ENCODE measurements at regions not wholly inside any gene's neighbourhood (a gene's known extent, or its start where the extent isn't known, plus 50 kb on each side); places are given as distances from the start of the nearest gene placed in this dataset.

GRCh38 chr5:104213216-104213615 is 650.6 kb upstream of the NUDT12 start:
- no peak for DNase-seq

- DNase-seq: no peak
Observed at GRCh38 chr5:104199771-104200170, 637.2 kb upstream of the NUDT12 start.

GRCh38 chr5:104198156-104198555 is 635.6 kb upstream of the NUDT12 start:
- no peak for DNase-seq

GRCh38 chr5:104189909-104190308 is 627.3 kb upstream of the NUDT12 start:
- DNase-seq: no peak

- no peak for DNase-seq
Observed at GRCh38 chr5:104189031-104189430, 626.4 kb upstream of the NUDT12 start.

GRCh38 chr5:104187656-104188055 is 625.1 kb upstream of the NUDT12 start:
- no peak for DNase-seq

- DNase-seq: no peak
Observed at GRCh38 chr5:104186510-104186909, 623.9 kb upstream of the NUDT12 start.

GRCh38 chr5:104186100-104186499 is 623.5 kb upstream of the NUDT12 start:
- DNase-seq: no peak

- DNase-seq: no peak
Observed at GRCh38 chr5:104184264-104184663, 621.7 kb upstream of the NUDT12 start.

- DNase-seq: peak; percentile 23
Observed at GRCh38 chr5:104178829-104179456, 616.4 kb upstream of the NUDT12 start.

- DNase-seq: no peak
Observed at GRCh38 chr5:104178066-104178465, 615.5 kb upstream of the NUDT12 start.

GRCh38 chr5:104177651-104178050 is 615.1 kb upstream of the NUDT12 start:
- DNase-seq: no peak

- no peak for DNase-seq
Observed at GRCh38 chr5:104172976-104173375, 610.4 kb upstream of the NUDT12 start.

GRCh38 chr5:104171958-104172690 is 609.5 kb upstream of the NUDT12 start:
- no peak for DNase-seq

- no peak for DNase-seq
Observed at GRCh38 chr5:104170926-104171325, 608.3 kb upstream of the NUDT12 start.

- DNase-seq: no peak
Observed at GRCh38 chr5:104146652-104147051, 584.1 kb upstream of the NUDT12 start.

- DNase-seq: no peak
Observed at GRCh38 chr5:104139840-104140239, 577.3 kb upstream of the NUDT12 start.

- no peak for DNase-seq
Observed at GRCh38 chr5:104130320-104130719, 567.7 kb upstream of the NUDT12 start.

GRCh38 chr5:104128348-104128747 is 565.8 kb upstream of the NUDT12 start:
- DNase-seq: no peak

- DNase-seq: no peak
Observed at GRCh38 chr5:104126980-104127379, 564.4 kb upstream of the NUDT12 start.

GRCh38 chr5:104119529-104119928 is 556.9 kb upstream of the NUDT12 start:
- no peak for DNase-seq

- no peak for DNase-seq
Observed at GRCh38 chr5:104111632-104112031, 549.0 kb upstream of the NUDT12 start.

- no peak for DNase-seq
Observed at GRCh38 chr5:104096451-104096850, 533.9 kb upstream of the NUDT12 start.

GRCh38 chr5:104095527-104095926 is 532.9 kb upstream of the NUDT12 start:
- no peak for DNase-seq

Measured in 8988T (cell line).